GF-D8 (cell line): ENCODE measurements at regions not wholly inside any gene's neighbourhood (a gene's known extent, or its start where the extent isn't known, plus 50 kb on each side); places are given as distances from the start of the nearest gene placed in this dataset.
"Not testable (repeated sequence)": the region's sequence is repeated elsewhere in the genome, so short reads cannot be mapped to it uniquely, and the experiment has no call there.

ENCODE experiments used
- DNase-seq: peaks from one replicate; lab custom pipeline; 2025; lab: John Stamatoyannopoulos, UW

DNA sequence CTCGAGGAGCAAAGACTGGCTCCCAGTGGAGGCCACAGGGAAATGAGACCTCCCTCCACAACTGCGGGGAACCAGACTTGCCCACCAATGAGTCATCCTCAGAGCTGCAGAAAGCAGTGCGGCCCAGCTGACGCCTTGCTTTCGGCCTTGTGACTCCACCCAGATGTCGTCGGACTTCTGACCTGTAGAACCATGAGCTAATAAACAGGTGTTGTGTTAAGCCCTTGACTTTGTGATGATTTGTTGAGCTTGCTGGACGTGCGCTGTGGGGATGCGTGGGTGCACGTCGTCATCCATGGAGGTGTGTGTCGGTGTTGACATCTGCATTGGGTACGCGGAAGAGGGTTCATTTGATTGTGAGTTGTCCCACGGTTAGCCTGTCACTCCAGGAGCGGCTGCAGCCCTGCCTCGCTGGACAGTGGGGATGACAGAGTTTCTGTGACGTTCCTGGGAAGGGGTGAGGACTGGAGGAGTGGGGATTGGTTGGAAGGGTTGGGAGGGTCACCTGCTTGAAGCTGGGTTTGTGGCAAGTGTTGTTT, 154.1 kb downstream of the SH3BP4 start:
- DNase-seq = no peak

DNA sequence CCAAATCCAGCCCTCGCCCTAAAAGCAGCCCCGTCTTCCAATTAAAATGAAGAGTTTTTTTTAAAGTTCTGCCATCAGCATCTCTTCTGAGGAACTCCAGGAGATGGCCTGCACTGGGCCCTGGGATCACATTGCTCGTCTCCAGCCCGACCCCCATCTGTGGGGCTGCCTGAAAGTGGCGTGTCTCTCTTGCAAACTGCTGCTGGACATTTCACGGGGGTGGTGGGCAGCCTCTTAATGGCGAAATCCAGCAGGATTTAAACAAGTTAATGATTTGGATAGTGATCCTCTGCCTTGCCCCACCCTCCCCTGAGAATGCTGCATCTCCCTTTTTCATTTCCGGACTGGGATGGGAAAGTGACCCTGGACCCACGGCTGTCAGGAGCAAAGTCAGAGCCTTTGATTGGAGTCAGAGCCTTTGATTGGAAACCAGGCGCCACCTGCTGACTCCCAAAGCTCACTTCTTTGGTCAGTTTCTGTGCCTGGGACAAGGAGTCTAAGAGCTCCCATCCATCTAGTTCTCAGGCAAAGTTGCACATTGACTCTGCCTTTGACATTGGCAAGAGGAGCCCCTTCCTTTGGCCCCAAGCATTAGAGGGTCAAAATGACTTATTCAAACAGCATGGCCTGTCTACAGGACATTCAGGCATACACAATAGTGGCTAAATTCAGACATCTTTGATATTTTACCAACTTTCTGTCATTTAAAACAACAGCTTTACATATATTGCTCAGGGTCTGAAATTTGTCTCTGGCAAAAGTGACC, 155.2 kb downstream of the SH3BP4 start:
- DNase-seq = no peak

DNA sequence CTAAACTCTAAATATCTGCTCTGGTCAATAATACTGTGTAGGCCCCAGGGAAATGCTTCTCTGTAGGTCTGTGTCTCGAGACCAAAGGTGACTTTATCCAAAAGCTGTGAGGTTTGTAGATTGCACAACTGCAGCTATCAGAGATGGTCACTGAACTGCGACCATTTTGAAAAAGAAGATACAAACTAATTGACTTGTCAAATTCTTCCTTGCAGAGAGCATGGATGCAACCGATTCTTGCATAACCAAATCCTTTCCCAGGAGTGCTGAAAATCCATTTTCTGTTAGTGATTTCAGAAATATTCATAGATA, 155.8 kb downstream of the SH3BP4 start:
- DNase-seq = no peak

DNA sequence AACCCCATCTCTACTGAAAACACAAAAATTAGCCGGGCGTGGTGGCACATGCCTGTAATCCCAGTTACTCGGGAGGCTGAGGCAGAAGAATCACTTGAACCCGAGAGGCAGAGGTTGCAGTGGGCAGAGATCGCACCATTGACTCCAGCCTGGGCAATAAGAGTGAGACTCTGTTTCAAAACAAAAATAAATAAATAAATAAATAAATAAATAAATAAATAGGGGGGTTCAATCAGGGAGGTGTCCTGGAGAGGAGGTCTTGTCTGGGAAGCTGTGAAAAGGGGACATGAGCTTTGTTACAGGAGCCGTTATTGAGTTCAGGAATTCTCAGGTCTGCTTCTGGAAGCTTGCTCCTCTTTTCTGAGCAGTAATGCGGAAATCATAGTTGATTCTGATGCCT, 157.7 kb downstream of the SH3BP4 start:
- DNase-seq = not testable (repeated sequence)

DNA sequence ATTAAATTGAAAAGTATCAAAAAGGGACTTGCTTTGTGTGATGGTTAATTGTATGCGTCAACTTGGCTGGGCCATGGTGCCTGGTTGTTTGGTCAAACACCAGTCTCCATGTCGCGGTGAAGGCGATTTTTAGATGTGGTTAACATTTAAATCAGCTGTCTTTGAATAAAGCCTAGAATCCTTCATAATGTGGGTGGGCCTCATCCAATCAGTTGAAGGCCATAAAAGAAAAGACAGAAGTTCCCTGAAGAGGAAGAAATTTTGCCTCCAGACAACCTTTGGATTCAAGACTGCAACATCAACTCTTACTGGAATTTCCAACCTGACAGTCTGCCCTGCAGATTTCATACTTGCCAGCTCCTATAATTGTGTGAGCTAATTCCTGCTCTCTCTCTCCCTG, 160.5 kb downstream of the SH3BP4 start:
- DNase-seq = no peak

DNA sequence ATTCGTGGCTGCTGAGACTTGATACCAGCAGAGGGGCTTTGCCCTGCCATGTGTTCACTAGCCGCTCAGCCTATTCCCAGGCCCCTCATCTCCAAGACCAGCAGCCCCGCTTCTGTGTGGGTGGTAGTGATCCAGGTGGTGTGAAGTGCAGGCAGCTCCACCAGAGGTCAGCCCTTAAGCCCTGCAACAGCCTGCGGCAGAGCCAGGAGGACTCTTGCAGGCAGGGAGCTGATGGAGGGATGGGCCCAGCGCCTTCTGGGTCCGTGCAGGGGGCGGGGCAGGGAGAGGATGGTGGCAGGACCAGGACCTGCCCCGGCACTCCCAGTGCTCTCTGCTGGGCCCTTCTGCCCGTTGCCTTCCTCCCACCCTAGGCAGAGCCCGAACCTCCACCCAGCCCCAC, 162.0 kb downstream of the SH3BP4 start:
- no peak for DNase-seq

DNA sequence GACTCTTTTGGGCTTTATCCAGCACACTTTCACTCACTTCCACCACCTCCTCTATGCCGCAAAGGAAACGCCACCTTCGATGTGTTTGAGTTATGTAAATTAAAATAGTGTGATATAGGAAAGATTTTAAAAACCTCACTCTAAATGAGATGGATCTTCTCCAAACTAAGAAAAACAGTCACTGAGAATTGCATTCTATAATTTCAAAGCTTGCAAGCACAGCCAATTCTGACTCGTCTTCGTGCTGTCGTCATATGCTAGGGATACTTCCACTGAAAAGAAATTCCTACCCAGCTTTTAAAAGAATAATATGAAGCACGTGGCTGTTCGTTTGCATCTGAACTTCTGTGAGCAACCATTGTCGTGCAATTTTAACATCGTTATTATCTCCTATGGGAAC, 162.5 kb downstream of the SH3BP4 start:
- no peak for DNase-seq

DNA sequence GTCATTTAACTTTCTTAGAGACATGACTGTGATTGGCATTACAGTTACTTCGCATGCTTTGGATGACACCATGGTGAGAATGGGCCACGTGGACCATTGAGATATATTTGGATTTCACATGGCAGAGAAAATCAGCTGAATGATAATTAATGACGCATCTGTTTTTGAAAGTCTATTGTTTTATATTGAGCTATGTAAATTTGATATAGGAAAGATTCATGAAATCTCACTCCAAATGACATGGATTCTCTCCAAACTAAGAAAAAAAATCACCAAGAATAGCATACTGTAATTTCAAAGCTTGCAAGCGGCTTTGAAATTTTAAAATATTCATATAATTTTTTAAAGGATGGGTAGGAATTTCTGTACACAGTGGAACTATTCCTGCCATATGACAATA, 163.7 kb downstream of the SH3BP4 start:
- no peak for DNase-seq

DNA sequence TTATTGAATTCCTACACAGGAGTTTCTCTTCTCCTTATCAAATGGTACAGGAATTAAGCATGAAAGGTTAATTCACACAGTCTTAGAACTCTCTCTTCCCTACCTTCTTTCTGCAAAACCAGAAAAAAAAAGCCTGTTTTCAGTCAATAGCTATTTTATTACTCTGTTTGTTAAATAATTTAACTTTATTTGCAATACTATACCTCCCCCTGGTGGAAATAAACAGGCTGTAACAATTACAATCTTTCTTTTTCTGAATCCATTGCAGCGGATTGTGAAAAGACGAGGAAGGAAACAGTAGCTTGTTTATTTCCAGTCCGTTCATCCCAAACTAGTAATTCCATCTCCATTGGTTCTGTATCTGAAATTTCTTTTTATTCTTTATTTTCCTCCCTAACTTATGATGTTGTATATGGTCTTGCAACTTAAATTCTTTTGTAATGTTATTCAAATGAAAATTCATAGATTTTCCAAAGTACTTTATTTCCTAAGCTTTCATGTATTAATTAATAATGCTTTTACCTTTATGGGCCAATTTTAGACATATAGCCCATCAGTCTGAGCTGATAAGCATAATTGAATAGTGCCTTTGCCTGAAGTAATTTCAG, 165.2 kb downstream of the SH3BP4 start:
- no peak for DNase-seq

DNA sequence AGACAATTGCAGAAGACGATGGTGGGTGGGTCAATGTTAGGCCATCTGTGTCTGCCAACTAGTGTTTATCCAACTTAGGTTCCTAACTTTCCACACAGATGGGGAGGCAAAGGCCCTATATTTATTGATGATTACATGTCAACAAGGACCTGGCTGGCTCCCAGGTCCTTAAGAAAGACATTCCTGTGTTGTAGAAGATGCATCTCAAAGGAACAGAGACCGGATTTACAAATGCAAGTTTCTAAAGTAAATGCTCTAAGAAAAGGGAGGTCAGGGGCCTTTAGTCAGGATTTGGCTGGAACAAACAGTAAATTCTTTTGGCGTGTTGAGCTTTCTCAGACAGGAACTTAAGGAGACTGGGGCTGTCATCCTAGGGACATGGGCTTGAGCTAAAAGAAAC, 175.0 kb downstream of the SH3BP4 start:
- DNase-seq = no peak

DNA sequence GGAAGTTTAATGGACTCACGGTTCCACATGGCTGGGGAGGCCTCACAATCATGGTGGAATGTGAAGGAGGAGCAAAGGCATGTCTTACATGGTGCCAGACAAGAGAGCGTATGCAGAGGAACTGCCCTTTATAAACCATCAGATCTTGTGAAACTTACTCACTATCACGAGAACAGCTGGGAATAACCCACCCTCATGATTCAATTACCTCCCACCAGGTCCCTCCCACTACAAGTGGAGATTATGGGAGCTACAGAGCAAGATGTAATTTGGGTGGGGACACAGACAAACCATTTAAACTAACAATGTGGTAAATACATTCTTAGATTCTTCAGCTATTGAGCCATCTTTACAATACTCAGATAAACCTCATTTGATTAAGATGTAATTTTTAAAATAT, 176.1 kb downstream of the SH3BP4 start:
- no peak for DNase-seq

DNA sequence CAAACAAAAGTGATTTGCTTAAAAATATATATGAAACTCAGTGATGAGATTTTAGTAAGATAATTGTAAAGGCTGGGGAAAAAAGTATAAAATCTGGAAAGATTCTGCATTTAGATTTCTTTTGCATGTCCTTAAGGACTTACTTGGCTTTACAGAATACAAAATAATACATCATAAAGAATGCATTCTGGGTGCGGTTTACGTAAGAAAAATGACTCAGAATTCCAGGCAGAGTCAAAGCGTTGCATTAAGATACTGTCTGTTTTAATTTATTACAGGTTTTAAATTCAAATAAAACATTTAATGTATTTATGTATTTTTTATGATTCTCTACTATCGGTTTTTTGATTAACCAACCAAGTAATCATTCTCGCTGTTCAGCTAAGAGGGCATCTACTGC, 178.0 kb downstream of the SH3BP4 start:
- DNase-seq = no peak

DNA sequence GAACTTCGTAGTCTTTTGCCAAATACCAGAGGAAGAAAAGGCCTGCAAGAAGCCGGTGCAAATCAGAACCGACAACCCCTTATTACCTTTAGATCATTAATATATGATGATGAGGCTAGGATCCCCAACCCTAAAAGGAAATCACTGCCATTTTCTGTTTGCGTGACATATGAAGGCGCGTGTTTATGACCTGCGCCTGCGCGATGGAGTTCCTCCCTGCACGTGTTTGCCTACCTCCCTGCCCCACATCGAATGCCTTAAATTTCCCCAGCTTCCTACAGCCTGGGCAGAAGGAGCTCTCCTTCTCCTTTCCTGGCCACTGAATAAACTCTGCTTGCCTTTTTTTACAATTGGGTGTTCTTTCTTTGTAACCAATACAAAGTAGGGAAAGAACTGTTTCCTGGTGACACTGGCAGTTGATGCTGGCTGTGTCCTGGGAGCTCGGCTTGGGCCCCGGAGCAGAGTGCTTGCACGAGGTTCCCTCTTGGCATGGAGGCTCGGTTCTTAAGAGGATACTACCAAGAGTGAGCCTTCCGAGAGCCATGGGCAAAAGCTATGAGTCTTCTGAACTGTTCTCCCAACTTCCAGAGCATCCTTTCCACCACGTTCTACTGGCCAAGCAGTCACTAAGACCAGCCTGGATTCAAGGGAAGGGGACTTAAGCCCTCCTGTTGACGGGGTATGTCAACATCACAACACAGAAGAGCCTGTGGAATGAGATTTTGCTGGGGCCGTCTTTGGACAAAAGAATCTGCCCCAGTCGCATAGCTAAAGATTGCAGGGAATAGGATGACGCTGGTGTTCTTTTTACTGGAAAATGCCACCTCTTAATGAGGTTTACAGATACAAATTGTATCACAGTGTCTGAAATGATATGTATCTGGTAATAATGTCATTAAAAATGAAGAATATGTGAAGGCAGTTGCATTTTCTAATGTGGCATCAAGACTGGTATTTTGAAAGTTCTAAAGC, 179.8 kb downstream of the SH3BP4 start:
- no peak for DNase-seq

DNA sequence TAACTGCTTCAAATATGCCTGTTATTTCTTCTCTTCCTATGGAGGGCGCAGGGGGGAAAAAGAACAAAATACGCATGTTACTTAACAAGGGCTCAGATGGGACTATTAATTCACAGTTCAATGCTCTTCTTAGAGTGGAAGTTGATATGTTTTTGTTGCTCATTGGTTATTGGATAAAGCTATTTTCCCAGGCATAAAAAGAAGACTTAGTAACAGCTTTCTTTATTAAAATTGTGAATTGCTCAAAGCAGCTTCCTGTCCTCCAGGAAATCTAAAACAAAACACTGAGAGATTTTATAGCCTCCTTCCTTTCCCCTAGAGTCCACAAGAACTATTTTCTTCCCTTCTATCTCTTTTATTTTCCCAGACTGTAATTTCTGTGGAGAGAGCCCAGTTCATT, 180.8 kb downstream of the SH3BP4 start:
- DNase-seq = no peak

DNA sequence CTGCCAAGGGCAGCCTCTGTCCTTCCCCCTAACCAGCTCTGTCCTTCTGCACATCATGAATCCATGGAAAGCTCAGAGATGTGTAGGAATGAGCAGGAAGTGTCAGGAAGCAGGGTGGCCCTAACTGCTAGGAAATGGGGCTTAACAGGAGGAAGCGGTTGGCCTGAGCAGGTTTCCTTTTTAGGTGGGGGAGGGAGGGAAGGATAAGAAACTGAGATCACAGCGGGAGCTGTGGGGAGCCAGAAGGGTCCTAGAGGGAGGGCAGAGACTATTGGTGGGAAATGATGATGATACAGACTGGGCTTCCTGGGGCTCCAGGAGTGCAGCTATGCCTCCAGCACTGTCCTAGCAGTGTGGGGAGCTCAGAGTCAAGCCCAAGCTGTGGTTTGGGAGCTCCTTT, 182.0 kb downstream of the SH3BP4 start:
- DNase-seq = no peak

DNA sequence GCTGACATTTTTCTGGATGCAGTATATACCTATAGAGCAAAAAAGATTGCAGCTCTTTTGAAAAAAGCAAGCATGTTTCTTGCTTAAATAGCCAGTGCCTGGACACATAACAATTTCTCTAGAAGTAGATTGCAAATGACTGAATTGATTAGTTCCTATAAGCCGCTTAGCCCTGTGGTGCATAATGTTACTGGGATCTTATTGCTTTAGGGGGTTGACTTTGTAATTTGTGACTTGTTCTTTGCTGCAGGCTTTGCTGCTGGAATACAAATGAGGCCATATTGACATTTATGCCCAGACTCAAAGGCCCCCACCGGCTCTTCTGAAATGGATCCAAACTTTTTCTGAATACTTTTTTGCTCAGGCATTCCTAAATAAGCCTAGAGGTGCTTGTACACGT, 182.6 kb downstream of the SH3BP4 start:
- no peak for DNase-seq

DNA sequence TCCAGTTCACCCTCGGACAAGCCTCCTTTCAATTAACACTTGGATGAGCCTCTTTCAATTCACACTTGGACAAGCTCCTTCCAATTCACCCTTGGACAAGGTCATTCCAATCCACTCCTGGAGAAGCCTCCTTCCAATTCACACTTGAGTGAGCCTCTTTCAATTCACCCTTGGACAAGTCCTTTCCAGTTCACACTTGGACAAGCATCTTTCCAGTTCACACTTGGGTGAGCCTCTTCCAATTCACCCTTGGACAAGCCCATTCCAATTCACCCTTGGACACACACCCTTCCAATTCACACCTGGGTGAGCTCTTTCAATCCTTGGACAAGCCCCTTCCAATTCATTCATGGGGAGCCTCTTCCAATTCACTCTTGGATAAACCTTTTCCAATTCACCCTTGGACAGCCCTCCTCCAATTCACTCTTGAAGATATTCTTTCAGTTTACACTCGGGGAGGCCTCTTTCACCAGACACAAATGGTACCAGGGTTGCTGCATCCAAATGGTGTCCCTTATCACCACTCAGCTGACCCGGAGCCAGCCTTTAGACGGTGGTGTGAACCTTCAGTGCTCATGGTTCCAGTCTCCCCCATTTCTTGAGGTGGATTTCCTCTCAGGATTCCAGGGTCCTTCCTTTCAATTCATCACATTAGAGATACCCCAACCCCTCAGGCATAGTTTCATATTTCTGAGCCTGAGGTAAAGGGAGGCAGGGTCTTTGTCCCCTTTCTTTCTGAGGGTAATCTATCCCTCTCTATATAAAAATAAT, 183.6 kb downstream of the SH3BP4 start:
- no peak for DNase-seq

DNA sequence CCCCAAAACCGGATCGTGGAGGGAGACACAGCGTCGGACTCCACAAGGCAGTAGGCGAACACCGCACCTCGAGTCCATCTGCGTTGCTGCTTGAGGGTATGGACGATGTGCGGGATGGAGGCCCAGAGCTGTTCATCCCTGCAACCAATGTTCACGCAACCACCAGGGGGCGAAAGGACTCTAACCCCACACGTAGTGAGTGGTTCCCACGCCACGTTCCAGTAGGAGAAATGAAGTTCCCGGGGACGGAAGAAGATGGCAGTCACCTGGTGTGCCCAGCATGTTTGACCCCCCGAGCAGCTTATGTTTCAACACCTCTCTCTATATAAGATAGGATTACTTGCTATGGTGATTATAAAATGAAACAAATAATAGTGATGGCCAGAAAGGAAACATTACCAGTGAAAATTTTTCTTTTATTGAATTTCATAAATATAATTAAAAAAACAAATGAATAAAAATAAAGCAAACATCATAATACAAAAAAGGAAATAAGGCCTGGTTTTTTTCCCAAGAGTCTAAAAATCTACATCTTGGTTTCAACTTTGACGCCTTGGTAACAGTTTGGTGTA, 184.3 kb downstream of the SH3BP4 start:
- no peak for DNase-seq

DNA sequence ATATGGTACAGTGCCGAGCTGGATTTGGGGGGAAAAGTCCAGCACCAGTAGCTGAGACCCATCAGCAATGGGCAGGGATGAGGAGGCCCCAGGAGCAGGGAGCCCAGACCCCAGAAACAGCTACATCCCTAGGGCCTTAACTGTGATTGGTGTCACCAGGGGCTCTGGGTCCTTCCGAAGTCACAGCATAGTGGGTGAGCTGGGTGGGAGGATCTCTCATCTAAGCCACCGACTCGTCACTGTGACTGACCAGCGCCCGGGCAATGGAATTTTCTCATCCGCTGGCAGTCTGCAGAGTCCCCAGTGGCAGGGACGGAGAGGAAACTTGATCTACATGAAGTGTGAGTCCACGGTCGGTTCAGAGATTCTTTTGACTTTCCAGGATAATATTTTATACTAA, 186.5 kb downstream of the SH3BP4 start:
- no peak for DNase-seq

DNA sequence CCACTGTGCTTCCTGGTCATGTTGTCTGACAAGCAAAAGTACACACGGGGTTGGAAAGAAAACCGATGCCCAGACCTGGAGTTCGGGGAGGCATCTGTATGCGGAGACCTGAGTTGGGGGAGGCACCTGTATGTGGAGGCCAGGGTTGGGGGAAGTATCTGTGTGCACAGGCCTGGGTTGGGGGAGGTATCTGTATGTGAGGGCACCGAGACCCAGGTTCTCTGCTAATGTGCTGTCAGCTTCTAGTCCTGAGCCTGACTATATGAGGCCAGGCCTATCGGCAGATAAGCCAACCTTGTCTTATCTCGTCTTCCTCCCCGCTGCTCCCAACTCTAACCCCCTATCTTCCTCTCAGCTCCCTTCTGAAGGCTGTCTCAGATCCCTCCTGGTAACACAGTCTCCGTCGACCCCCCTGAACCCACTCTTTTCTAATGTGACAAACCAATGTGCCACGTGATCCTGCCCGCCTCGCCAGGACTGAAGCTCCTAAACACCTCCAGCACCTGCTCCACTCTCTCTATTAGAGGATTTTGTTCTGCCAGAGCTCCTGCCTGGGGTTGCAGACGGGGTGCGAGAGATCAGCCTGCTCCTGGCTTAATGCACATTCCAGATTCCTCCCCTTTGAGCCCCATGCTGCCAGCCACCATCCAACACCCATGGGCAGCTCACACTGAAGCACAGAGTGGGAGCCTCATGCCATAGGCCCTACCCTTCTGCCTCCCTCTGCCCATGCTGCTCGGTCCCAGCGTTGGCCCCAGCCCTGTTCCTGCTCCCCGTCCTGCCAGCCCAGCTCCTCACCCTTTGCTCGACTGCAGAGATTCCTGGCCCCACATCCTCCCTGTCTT, 188.4 kb downstream of the SH3BP4 start:
- no peak for DNase-seq

DNA sequence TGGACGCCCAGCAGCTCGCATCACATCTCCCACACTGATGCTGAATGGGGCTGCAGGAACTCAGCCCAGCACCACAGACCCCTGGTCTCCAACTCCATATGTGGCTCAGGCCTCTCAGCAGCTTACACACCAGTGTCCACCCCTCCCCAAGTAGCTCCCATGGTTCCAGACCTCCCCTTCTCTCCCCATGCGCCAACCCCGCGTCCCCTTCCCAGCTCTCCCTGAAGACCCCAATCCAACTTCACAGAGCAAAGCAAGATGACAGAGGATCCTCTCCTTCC, 188.9 kb downstream of the SH3BP4 start:
- no peak for DNase-seq
